NCI-H1694 (cell line): ENCODE measurements at regions not wholly inside any gene's neighbourhood (a gene's known extent, or its start where the extent isn't known, plus 50 kb on each side); places are given as distances from the start of the nearest gene placed in this dataset.

ENCODE experiments used
- DNase-seq: peaks from one replicate; lab custom pipeline; 2025; lab: John Stamatoyannopoulos, UW

- no peak for DNase-seq
Measured at GRCh38 chr9:89723469-89724100, 118.8 kb downstream of the GADD45G start.

GRCh38 chr9:89724659-89725058, 119.8 kb downstream of the GADD45G start:
- no peak for DNase-seq

- DNase-seq, result no peak
Measured at GRCh38 chr9:89725271-89725670, 120.5 kb downstream of the GADD45G start.

- DNase-seq, result no peak
Measured at GRCh38 chr9:89729954-89730530, 125.2 kb downstream of the GADD45G start.

GRCh38 chr9:89730715-89731114, 125.9 kb downstream of the GADD45G start:
- no peak for DNase-seq

GRCh38 chr9:89731262-89732182, 126.7 kb downstream of the GADD45G start:
- DNase-seq, result no peak

- DNase-seq, result no peak
Measured at GRCh38 chr9:89732295-89732938, 127.6 kb downstream of the GADD45G start.

- DNase-seq, result no peak
Measured at GRCh38 chr9:89732939-89733324, 128.1 kb downstream of the GADD45G start.

- DNase-seq, result no peak
Measured at GRCh38 chr9:89734600-89735041, 129.8 kb downstream of the GADD45G start.

GRCh38 chr9:89738137-89738932, 133.5 kb downstream of the GADD45G start:
- no peak for DNase-seq

- no peak for DNase-seq
Measured at GRCh38 chr9:89739511-89739910, 134.7 kb downstream of the GADD45G start.

- DNase-seq, result no peak
Measured at GRCh38 chr9:89739916-89740315, 135.1 kb downstream of the GADD45G start.

GRCh38 chr9:89740722-89741121, 135.9 kb downstream of the GADD45G start:
- no peak for DNase-seq

- no peak for DNase-seq
Measured at GRCh38 chr9:89742660-89743059, 137.8 kb downstream of the GADD45G start.

- DNase-seq, result no peak
Measured at GRCh38 chr9:89743216-89743572, 138.4 kb downstream of the GADD45G start.

GRCh38 chr9:89743573-89744254, 138.9 kb downstream of the GADD45G start:
- DNase-seq, result no peak

GRCh38 chr9:89744255-89744648, 139.4 kb downstream of the GADD45G start:
- no peak for DNase-seq

GRCh38 chr9:89744730-89745129, 139.9 kb downstream of the GADD45G start:
- no peak for DNase-seq

- DNase-seq, result no peak
Measured at GRCh38 chr9:89745601-89746376, 141.0 kb downstream of the GADD45G start.

GRCh38 chr9:89746385-89747116, 141.7 kb downstream of the GADD45G start:
- DNase-seq, result no peak
